H1 (cell line): ENCODE measurements at regions not wholly inside any gene's neighbourhood (a gene's known extent, or its start where the extent isn't known, plus 50 kb on each side); places are given as distances from the start of the nearest gene placed in this dataset.

Experiments
- CTCF ChIA-PET: fragments of 300-600 bp; sonication (Branson Sonifier 250); formaldehyde crosslinking; loops from one replicate; lab custom pipeline; 2021; ENCODE audit not compliant: partially characterized antibody; lab: Charles Lee
- POLR2A ChIA-PET: fragments of 300-600 bp; sonication (Branson Sonifier 250); formaldehyde crosslinking; loops from one replicate; lab custom pipeline; 2021; ENCODE audit warnings: inconsistent platforms; ENCODE audit not compliant: partially characterized antibody; lab: Charles Lee
- DNase-seq, 2 experiments: peaks; one replicate each; pipeline versions ENCODE4 v3.0.0 to v3.0.0-alpha.2; 2010 to 2022; ENCODE audit warnings: low spot score in 2 of 2, low read depth in 1 of 2, mixed read lengths in 1 of 2
- FAIRE-seq: peaks from 2 replicates; lab custom pipeline; 2011; peaks lifted over from hg19 to GRCh38; lab: Jason Lieb, UNC
- H2AFZ ChIP-seq: 2 replicates; pipeline ENCODE4 v1.8.1; 2012; ENCODE audit warnings: low read length, inconsistent platforms
- H2AK5ac ChIP-seq: 2 replicates; pipeline ENCODE4 v1.6.1; 2013; ENCODE audit warnings: low read depth, low read length
- H2BK120ac ChIP-seq: replicated peaks from 2 replicates; pipeline ENCODE3; 2013; ENCODE audit warnings: low read depth, low read length, inconsistent platforms
- H2BK12ac ChIP-seq: 2 replicates; pipeline ENCODE4 v1.6.1; 2013; ENCODE audit warnings: low read depth, low read length
- H2BK15ac ChIP-seq: 2 replicates; pipeline ENCODE4 v1.6.1; 2013; ENCODE audit warnings: low read length
- H2BK20ac ChIP-seq: 2 replicates; pipeline ENCODE4 v1.6.1; 2013; ENCODE audit warnings: low read length
- H2BK5ac ChIP-seq: 2 replicates; pipeline ENCODE4 v1.6.1; 2013; ENCODE audit warnings: low read depth, low read length
- H3K14ac ChIP-seq: 2 replicates; pipeline ENCODE4 v1.6.1; 2013; ENCODE audit warnings: inconsistent platforms; ENCODE audit not compliant: insufficient read length
- H3K18ac ChIP-seq: 2 replicates; pipeline ENCODE4 v1.6.1; 2013; ENCODE audit warnings: low read length; ENCODE audit errors: extremely low read depth
- H3K23ac ChIP-seq: 2 replicates; pipeline ENCODE4 v1.6.1; 2013; ENCODE audit warnings: inconsistent platforms; ENCODE audit not compliant: insufficient read length
- H3K23me2 ChIP-seq: 2 replicates; pipeline ENCODE4 v1.6.1; 2013; ENCODE audit warnings: low read depth, low read length
- H3K27ac ChIP-seq: 2 replicates; pipeline ENCODE4 v1.6.1; 2011; ENCODE audit warnings: low read depth, low read length, inconsistent platforms
- H3K27me3 ChIP-seq, 4 experiments: replicated peaks in 1 of 4; 1 replicate in 1 of 4; 2 replicates in 3 of 4; pipeline versions ENCODE4 v1.6.1 to v1.8.1; 2011 to 2013; ENCODE audit warnings: low read length in 3 of 4, mild to moderate bottlenecking in 3 of 4, inconsistent platforms in 2 of 4, mixed read lengths in 2 of 4, moderate library complexity in 1 of 4; ENCODE audit not compliant: control insufficient read depth in 3 of 4, insufficient read depth in 3 of 4; ENCODE audit errors: extremely low read depth in 1 of 4
- H3K36me3 ChIP-seq, 4 experiments: 2 replicates each; pipeline versions ENCODE4 v1.6.1 to v1.8.1; 2011 to 2013; ENCODE audit warnings: mild to moderate bottlenecking in 4 of 4, low read length in 3 of 4, moderate library complexity in 2 of 4, control low read depth in 1 of 4, inconsistent platforms in 1 of 4; ENCODE audit not compliant: insufficient read depth in 4 of 4, control insufficient read depth in 2 of 4
- H3K4ac ChIP-seq: replicated peaks from 2 replicates; pipeline ENCODE3; 2013; ENCODE audit warnings: low read length, low read depth, mixed read lengths, inconsistent platforms; ENCODE audit not compliant: insufficient read length
- H3K4me1 ChIP-seq, 4 experiments: replicated peaks in 1 of 4; 1 replicate in 1 of 4; 2 replicates in 3 of 4; pipeline versions ENCODE4 v1.6.1 to v1.8.1; 2011 to 2013; ENCODE audit warnings: low read length in 3 of 4, inconsistent platforms in 2 of 4, mixed read lengths in 1 of 4; ENCODE audit not compliant: insufficient read depth in 4 of 4, control insufficient read depth in 3 of 4
- H3K4me2 ChIP-seq, 2 experiments: 2 replicates each; pipeline versions ENCODE4 v1.6.1 to v1.8.1; 2011 to 2013; ENCODE audit warnings: low read depth in 2 of 2, low read length in 2 of 2, control low read depth in 1 of 2, inconsistent platforms in 1 of 2, mild to moderate bottlenecking in 1 of 2; ENCODE audit not compliant: insufficient read depth in 1 of 2
- H3K4me3 ChIP-seq, 4 experiments: fragments of 200-600, 300-600 bp in 1 of 4; sonication (generic), shearing (Covaris generic), sonication (Bioruptor Twin) in 1 of 4; 2 replicates each; pipeline versions ENCODE4 v1.5.1 to v1.8.1; 2011 to 2016; ENCODE audit warnings: low read length in 4 of 4, low read depth in 3 of 4, control low read depth in 2 of 4, inconsistent platforms in 2 of 4, mild to moderate bottlenecking in 2 of 4, mixed read lengths in 1 of 4, moderate library complexity in 1 of 4; ENCODE audit not compliant: insufficient read depth in 2 of 4; ENCODE audit errors: extremely low read depth in 1 of 4
- H3K56ac ChIP-seq: replicated peaks from 2 replicates; pipeline ENCODE3; 2013; ENCODE audit warnings: low read depth, mild to moderate bottlenecking, mixed read lengths, low read length, inconsistent platforms; ENCODE audit not compliant: insufficient read length
- H3K79me1 ChIP-seq: 2 replicates; pipeline ENCODE4 v1.6.1; 2013; ENCODE audit warnings: low read depth, low read length, control low read depth
- H3K79me2 ChIP-seq, 2 experiments: 2 replicates each; pipeline versions ENCODE4 v1.6.1 to v1.8.1; 2012 to 2013; ENCODE audit warnings: low read length in 2 of 2, mild to moderate bottlenecking in 2 of 2, inconsistent platforms in 1 of 2; ENCODE audit not compliant: insufficient read depth in 2 of 2, control insufficient read depth in 1 of 2
- H3K9ac ChIP-seq, 4 experiments: replicated peaks in 1 of 4; 1 replicate in 1 of 4; 2 replicates in 3 of 4; pipeline versions ENCODE4 v1.6.1 to v1.8.1; 2011 to 2013; ENCODE audit warnings: low read depth in 3 of 4, low read length in 3 of 4, control low read depth in 2 of 4, mild to moderate bottlenecking in 2 of 4, moderate library complexity in 2 of 4, inconsistent platforms in 1 of 4; ENCODE audit errors: extremely low read depth in 1 of 4
- H3K9me3 ChIP-seq, 2 experiments: 2 replicates each; pipeline versions ENCODE4 v1.6.1 to v1.8.1; 2012 to 2013; ENCODE audit warnings: mild to moderate bottlenecking in 2 of 2, moderate library complexity in 2 of 2, control low read depth in 1 of 2, inconsistent platforms in 1 of 2, low read depth in 1 of 2, low read length in 1 of 2, mixed read lengths in 1 of 2; ENCODE audit not compliant: insufficient read depth in 2 of 2
- H4K20me1 ChIP-seq, 2 experiments: replicated peaks in 1 of 2; 2 replicates each; pipeline versions ENCODE3 to v1.8.1; 2011 to 2013; ENCODE audit warnings: inconsistent platforms in 2 of 2, low read length in 2 of 2, mild to moderate bottlenecking in 1 of 2; ENCODE audit not compliant: insufficient read depth in 2 of 2, control insufficient read depth in 1 of 2
- H4K5ac ChIP-seq: 2 replicates; pipeline ENCODE4 v1.6.1; 2013; ENCODE audit warnings: low read length, low read depth, mixed read lengths, inconsistent platforms; ENCODE audit not compliant: insufficient read length
- H4K8ac ChIP-seq: 2 replicates; pipeline ENCODE4 v1.8.0; 2013; ENCODE audit warnings: mild to moderate bottlenecking, moderate library complexity, low read length, inconsistent platforms; ENCODE audit not compliant: insufficient read depth; ENCODE audit errors: extremely low read depth
- H4K91ac ChIP-seq: replicated peaks from 2 replicates; pipeline ENCODE3; 2013; ENCODE audit warnings: low read length, mixed read lengths, inconsistent platforms; ENCODE audit not compliant: insufficient read length
- ATF3 ChIP-seq: IDR thresholded peaks from 2 replicates; pipeline ENCODE4 v1.6.1; 2011; ENCODE audit warnings: low read depth, mild to moderate bottlenecking, low read length; ENCODE audit not compliant: insufficient read depth
- BCL11A ChIP-seq, 2 experiments: IDR thresholded peaks; one replicate each; pipeline ENCODE4 v1.6.1; 2011; ENCODE audit warnings: low read depth in 2 of 2, low read length in 2 of 2, mild to moderate bottlenecking in 2 of 2
- CBX8 ChIP-seq: fragments of 300-800, 300-1000 bp; sonication (generic); IDR thresholded peaks from 2 replicates; pipeline ENCODE4 v1.7.1; 2016; ENCODE audit warnings: low read depth, low read length, borderline replicate concordance
- CREB1 ChIP-seq: IDR thresholded peaks from 2 replicates; pipeline ENCODE4 v1.6.1; 2012; ENCODE audit warnings: inconsistent platforms
- CTCF ChIP-seq, 3 experiments: IDR thresholded peaks; 1 replicate in 2 of 3; 2 replicates in 1 of 3; pipeline versions ENCODE4 v1.5.1 to v1.6.1; 2011; ENCODE audit warnings: low read length in 3 of 3, mild to moderate bottlenecking in 3 of 3, inconsistent platforms in 2 of 3, low read depth in 1 of 3, moderate library complexity in 1 of 3; ENCODE audit not compliant: insufficient read depth in 1 of 3; ENCODE audit errors: control extremely low read depth in 1 of 3
- EGR1 ChIP-seq: IDR thresholded peaks from 2 replicates; pipeline ENCODE4 v1.6.1; 2011; ENCODE audit warnings: low read depth, low read length, borderline replicate concordance
- EP300 ChIP-seq, 2 experiments: IDR thresholded peaks; 1 replicate in 1 of 2; 2 replicates in 1 of 2; pipeline ENCODE4 v1.6.1; 2011 to 2012; ENCODE audit warnings: low read depth in 2 of 2, low read length in 2 of 2, mild to moderate bottlenecking in 2 of 2, borderline replicate concordance in 1 of 2, inconsistent platforms in 1 of 2, moderate library complexity in 1 of 2
- POLR2A ChIP-seq, 2 experiments: IDR thresholded peaks; 1 replicate in 1 of 2; 2 replicates in 1 of 2; pipeline ENCODE4 v1.6.1; 2011; ENCODE audit warnings: low read depth in 2 of 2, low read length in 2 of 2, mild to moderate bottlenecking in 2 of 2; ENCODE audit errors: control extremely low read depth in 1 of 2
- SAP30 ChIP-seq: fragments of 300-600 bp; sonication (generic); IDR thresholded peaks from 2 replicates; pipeline ENCODE4 v1.7.1; 2012; ENCODE audit warnings: low read length, moderate library complexity, mild to moderate bottlenecking, inconsistent platforms; ENCODE audit not compliant: insufficient read depth, insufficient replicate concordance
- SIRT6 ChIP-seq: IDR thresholded peaks from one replicate; pipeline ENCODE4 v1.7.1; 2012; ENCODE audit warnings: low read length, inconsistent platforms
- ZNF274 ChIP-seq: IDR thresholded peaks from 2 replicates; pipeline ENCODE4 v1.7.0; 2012; ENCODE audit warnings: low read length, borderline replicate concordance; ENCODE audit errors: extremely low read depth

- TF ChIP-seq EP300 (IDR thresholded peaks at IDR 0.05; ENCODE audit: borderline replicate concordance in 1 of 2, low read depth in 2 of 2, low read length in 2 of 2) = no peak
Observed at GRCh38 chr3:162512488-162512887, 1015.9 kb downstream of the OTOL1 start (continued).

- no peak overlapping the region for H4K5ac ChIP-seq
- no peak overlapping the region for H2AFZ ChIP-seq
- H3K4me2 ChIP-seq = no peak overlapping the region
- no peak overlapping the region for H3K23ac ChIP-seq
- POLR2A ChIA-PET = no interaction called here
- no peak overlapping the region for H3K27ac ChIP-seq
- no peak overlapping the region for H2BK12ac ChIP-seq
- H3K4me3 ChIP-seq = no peak overlapping the region
- H4K20me1 ChIP-seq = no peaks in the 10 kb centered on the region
- no peaks in the 10 kb centered on the region; a peak in 1 of 8 replicates for H3K36me3 ChIP-seq
- no peaks in the 10 kb centered on the region for H3K79me1 ChIP-seq
- H4K91ac ChIP-seq = no peak overlapping the region
- FAIRE-seq (no peak), DNase-seq (no peak)
- H2BK120ac ChIP-seq = no peak overlapping the region
- H3K4me1 ChIP-seq = no peaks in the 10 kb centered on the region
- H2AK5ac ChIP-seq = no peak overlapping the region
- CTCF ChIA-PET = no interaction called here
- no peak overlapping the region for H2BK15ac ChIP-seq
- H2BK5ac ChIP-seq = no peak overlapping the region
- no peak overlapping the region for H3K56ac ChIP-seq
- H3K14ac ChIP-seq = no peak overlapping the region
- H3K9ac ChIP-seq = no peak overlapping the region
- no peak overlapping the region for H3K4ac ChIP-seq
- H3K27me3 ChIP-seq = peaks cover 0 to 1% (median 0%) of the 10 kb centered on the region in 4 experiments; a peak in 1 of 7 replicates
- H3K23me2 ChIP-seq = no peaks in the 10 kb centered on the region
- H3K9me3 ChIP-seq = no peaks in the 10 kb centered on the region
- no peaks in the 10 kb centered on the region for H3K79me2 ChIP-seq
- no peak overlapping the region for H3K18ac ChIP-seq
- no peak overlapping the region for H2BK20ac ChIP-seq
- no peak overlapping the region for H4K8ac ChIP-seq
- TF ChIP-seq CTCF (IDR thresholded peaks at IDR 0.05; ENCODE audit: control extremely low read depth in 1 of 3, insufficient read depth in 1 of 3, low read depth in 1 of 3, low read length in 3 of 3) (no peak), SIRT6 (no peak), CREB1 (no peak), POLR2A (IDR thresholded peaks at IDR 0.05; ENCODE audit: control extremely low read depth in 1 of 2, low read depth in 2 of 2, low read length in 2 of 2) (no peak), ATF3 (no peak), EGR1 (no peak), CBX8 (no peak), BCL11A (IDR thresholded peaks at IDR 0.05; ENCODE audit: low read depth in 2 of 2, low read length in 2 of 2) (no peak), SAP30 (no peak), ZNF274 (no peak)
Observed at GRCh38 chr3:162517110-162517509, 1020.5 kb downstream of the OTOL1 start.
